HCT116 (cell line): ENCODE measurements at regions not wholly inside any gene's neighbourhood (a gene's known extent, or its start where the extent isn't known, plus 50 kb on each side); places are given as distances from the start of the nearest gene placed in this dataset.

Experiments used
- ATAC-seq: fragments of 200-7000 bp; cut with Tn5 transposase; 2 replicates; pipeline ENCODE4 v1.9.1; 2020; ENCODE audit warnings: mild to moderate bottlenecking, moderate library complexity
- BruUV-seq: library from RNA; stranded (reverse); fragments of 400-500 nt; replicated peaks from 2 replicates; lab custom pipeline; 2021; lab: Mats Ljungman, UMichigan
- CTCF ChIA-PET: fragments of 300-600 bp; sonication (Branson Sonifier 250); formaldehyde crosslinking; loops from one replicate; lab custom pipeline; 2021; ENCODE audit warnings: antibody characterized with exemption; lab: Charles Lee
- POLR2A ChIA-PET: fragments of 300-600, 350-600 bp; sonication (Branson Sonifier 250); formaldehyde crosslinking; loops from one replicate; lab custom pipeline; 2021; ENCODE audit warnings: antibody characterized with exemption; lab: Charles Lee
- RAD21 ChIA-PET, 2 experiments: fragments of 300-600 bp; sonication (Branson Sonifier 250); formaldehyde crosslinking; loops; one replicate each; lab custom pipeline; 2023; ENCODE audit warnings: low total read pairs in 2 of 2; ENCODE audit not compliant: uncharacterized antibody in 2 of 2, unreplicated experiment in 2 of 2, low non-redundant PET in 1 of 2; lab: Charles Lee
- DNase-seq: peaks from one replicate; pipeline ENCODE4 v3.0.0-alpha.2; 2010; ENCODE audit warnings: low read depth, low spot score
- H2AFZ ChIP-seq: fragments of 200-600 bp; shearing (Covaris generic), sonication (generic); 2 replicates; pipeline ENCODE4 v1.6.1; 2017; ENCODE audit warnings: low read depth, mixed run types, mixed read lengths, antibody characterized with exemption, low read length; ENCODE audit not compliant: poor library complexity, severe bottlenecking
- H3K27ac ChIP-seq: 2 replicates; pipeline ENCODE4 v1.5.1; 2012; ENCODE audit warnings: low read depth, low read length
- H3K27me3 ChIP-seq: fragments of 200-600 bp; sonication (generic); 2 replicates; pipeline ENCODE4 v1.6.1; 2016; ENCODE audit warnings: mixed run types, low read length, mixed read lengths; ENCODE audit not compliant: insufficient read depth
- H3K36me3 ChIP-seq, 2 experiments: fragments of 200-500 bp in 1 of 2; fragments of 200-600 bp in 1 of 2; sonication (Bioruptor generic) in 1 of 2; sonication (generic) in 1 of 2; 2 replicates each; pipeline versions ENCODE4 v1.5.1 to v1.6.1; 2014 to 2016; ENCODE audit warnings: low read length in 2 of 2, inconsistent platforms in 1 of 2, mixed read lengths in 1 of 2, mixed run types in 1 of 2; ENCODE audit not compliant: insufficient read depth in 2 of 2, control insufficient read depth in 1 of 2
- H3K4me1 ChIP-seq, 2 experiments: fragments of 200-600 bp in 1 of 2; sonication (generic) in 1 of 2; 2 replicates each; pipeline versions ENCODE4 v1.5.1 to v1.6.1; 2012 to 2017; ENCODE audit warnings: low read length in 2 of 2, inconsistent platforms in 1 of 2, mild to moderate bottlenecking in 1 of 2, mixed read lengths in 1 of 2, mixed run types in 1 of 2, moderate library complexity in 1 of 2; ENCODE audit not compliant: insufficient read depth in 2 of 2, control insufficient read depth in 1 of 2
- H3K4me2 ChIP-seq: fragments of 200-600 bp; sonication (generic); 2 replicates; pipeline ENCODE4 v1.6.1; 2017; ENCODE audit warnings: mixed run types, low read length, mixed read lengths
- H3K4me3 ChIP-seq, 2 experiments: fragments of 200-600 bp in 1 of 2; sonication (generic) in 1 of 2; replicated peaks in 1 of 2; 2 replicates each; pipeline ENCODE4 v1.5.1; 2011 to 2016; ENCODE audit warnings: low read length in 2 of 2, control low read depth in 1 of 2, low read depth in 1 of 2, mild to moderate bottlenecking in 1 of 2, mixed read lengths in 1 of 2, mixed run types in 1 of 2
- H3K79me2 ChIP-seq: fragments of 200-600 bp; sonication (generic); 2 replicates; pipeline ENCODE4 v1.6.1; 2017; ENCODE audit warnings: mild to moderate bottlenecking, mixed run types, low read length, moderate library complexity, mixed read lengths; ENCODE audit not compliant: insufficient read depth
- H3K9ac ChIP-seq: fragments of 200-600 bp; sonication (generic); 2 replicates; pipeline ENCODE4 v1.6.1; 2016; ENCODE audit warnings: low read length, mixed read lengths
- H3K9me2 ChIP-seq: fragments of 200-600 bp; sonication (generic), shearing (Covaris generic); 2 replicates; pipeline ENCODE4 v1.6.1; 2017; ENCODE audit warnings: mixed run types, mild to moderate bottlenecking, moderate library complexity; ENCODE audit not compliant: insufficient read depth
- H3K9me3 ChIP-seq, 2 experiments: fragments of 200-500 bp in 1 of 2; fragments of 200-600 bp in 1 of 2; sonication (Bioruptor generic) in 1 of 2; sonication (generic) in 1 of 2; 2 replicates each; pipeline ENCODE4 v1.6.1; 2014 to 2017; ENCODE audit warnings: low read length in 2 of 2, mixed read lengths in 2 of 2, inconsistent platforms in 1 of 2, low read depth in 1 of 2, mild to moderate bottlenecking in 1 of 2, mixed run types in 1 of 2, moderate library complexity in 1 of 2; ENCODE audit not compliant: control insufficient read depth in 1 of 2, insufficient read depth in 1 of 2
- H4K20me1 ChIP-seq: fragments of 200-600 bp; sonication (generic), shearing (Covaris generic); 2 replicates; pipeline ENCODE4 v1.6.1; 2017; ENCODE audit warnings: mixed run types, mild to moderate bottlenecking, moderate library complexity; ENCODE audit not compliant: insufficient read depth
- ELF1 ChIP-seq: IDR thresholded peaks from 2 replicates; pipeline ENCODE4 v1.6.1; 2012; ENCODE audit warnings: low read depth, borderline replicate concordance
- EZH2phosphoT487 ChIP-seq: fragments of 200-600 bp; IDR thresholded peaks from 2 replicates; pipeline ENCODE4 v1.6.1; 2018; ENCODE audit warnings: antibody characterized with exemption, borderline replicate concordance
- FOSL1 ChIP-seq: IDR thresholded peaks from 2 replicates; pipeline ENCODE4 v1.6.1; 2012; ENCODE audit warnings: low read depth
- RAD21 ChIP-seq: IDR thresholded peaks from 2 replicates; pipeline ENCODE4 v1.6.1; 2012; ENCODE audit warnings: low read depth, mild to moderate bottlenecking
- SP1 ChIP-seq: IDR thresholded peaks from 2 replicates; pipeline ENCODE4 v1.6.1; 2012; ENCODE audit warnings: low read depth
- intact Hi-C: fragments of 100-400 bp; cut with micrococcal nuclease; formaldehyde crosslinking; loops from 2 replicates; pipeline ENCODE4 v1.10.0; 2022
- TF ChIP-seq, protein P1 (sequence below): IDR thresholded peaks from 2 replicates; pipeline ENCODE4 v1.6.1; 2011; ENCODE audit warnings: mild to moderate bottlenecking, low read length, moderate library complexity; ENCODE audit not compliant: insufficient replicate concordance; ENCODE audit errors: extremely low read depth
- TF ChIP-seq, protein P2 (sequence below): IDR thresholded peaks from 2 replicates; pipeline ENCODE4 v1.6.1; 2012
- TF ChIP-seq, protein P3 (sequence below), 3 experiments: fragments of 200-600 bp in 1 of 3; sonication (generic) in 1 of 3; IDR thresholded peaks in 2 of 3; conservative IDR thresholded peaks in 1 of 3; 2 replicates each; pipeline ENCODE4 v1.5.1; 2012 to 2017; ENCODE audit warnings: low read depth in 2 of 3, low read length in 2 of 3, antibody characterized with exemption in 1 of 3, borderline replicate concordance in 1 of 3, control low read depth in 1 of 3, mild to moderate bottlenecking in 1 of 3, mixed read lengths in 1 of 3, mixed run types in 1 of 3, moderate library complexity in 1 of 3; ENCODE audit not compliant: insufficient read depth in 1 of 3
- TF ChIP-seq, protein P4 (sequence below): IDR thresholded peaks from 2 replicates; pipeline ENCODE4 v1.6.1; 2012; ENCODE audit warnings: low read depth

DNA sequence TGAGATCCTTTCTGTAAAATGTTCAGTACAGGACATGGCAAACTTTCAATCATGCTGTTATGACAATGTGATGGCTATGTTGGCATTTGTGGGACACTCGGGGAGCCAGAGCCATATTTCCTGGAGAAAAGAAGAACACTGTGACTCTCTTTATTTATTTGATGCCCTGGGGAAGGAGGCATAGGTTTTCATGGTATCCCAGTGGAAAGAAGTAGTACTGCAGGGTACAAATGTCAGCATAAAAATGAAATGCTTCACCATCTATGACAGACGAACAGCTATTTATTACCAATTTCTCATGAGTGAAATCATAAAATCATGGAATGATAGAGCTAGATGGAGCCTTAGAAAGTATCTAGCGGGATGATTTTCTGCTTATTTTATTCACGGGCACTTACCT lies 217.1 kb downstream of the COL4A1 start:
- Histone ChIP-seq H3K9me3 (no peaks in the 10 kb centered on the region), H3K4me1 (peaks cover 6 to 13% of the 10 kb centered on the region in 2 experiments; a peak in 3 of 4 replicates), H3K36me3 (no peaks in the 10 kb centered on the region), H4K20me1 (no peaks in the 10 kb centered on the region), H3K27me3 (no peaks in the 10 kb centered on the region), H3K4me2 (no peak overlapping the region), H3K9me2 (no peaks in the 10 kb centered on the region), H3K27ac (no peak overlapping the region), H3K9ac (no peak overlapping the region), H3K4me3 (no peak overlapping the region), H2AFZ (peak overlapping the region; percentile 60), H3K79me2 (no peaks in the 10 kb centered on the region)
- no TSS peak for BruUV-seq
- TF ChIP-seq EZH2phosphoT487 (no peak), RAD21 (0 out of 2 replicates have a peak, but pooled peaks have one; percentile 20), ELF1 (no peak), SP1 (no peak), FOSL1 (no peak)
- TF ChIP-seq, protein P1, sequence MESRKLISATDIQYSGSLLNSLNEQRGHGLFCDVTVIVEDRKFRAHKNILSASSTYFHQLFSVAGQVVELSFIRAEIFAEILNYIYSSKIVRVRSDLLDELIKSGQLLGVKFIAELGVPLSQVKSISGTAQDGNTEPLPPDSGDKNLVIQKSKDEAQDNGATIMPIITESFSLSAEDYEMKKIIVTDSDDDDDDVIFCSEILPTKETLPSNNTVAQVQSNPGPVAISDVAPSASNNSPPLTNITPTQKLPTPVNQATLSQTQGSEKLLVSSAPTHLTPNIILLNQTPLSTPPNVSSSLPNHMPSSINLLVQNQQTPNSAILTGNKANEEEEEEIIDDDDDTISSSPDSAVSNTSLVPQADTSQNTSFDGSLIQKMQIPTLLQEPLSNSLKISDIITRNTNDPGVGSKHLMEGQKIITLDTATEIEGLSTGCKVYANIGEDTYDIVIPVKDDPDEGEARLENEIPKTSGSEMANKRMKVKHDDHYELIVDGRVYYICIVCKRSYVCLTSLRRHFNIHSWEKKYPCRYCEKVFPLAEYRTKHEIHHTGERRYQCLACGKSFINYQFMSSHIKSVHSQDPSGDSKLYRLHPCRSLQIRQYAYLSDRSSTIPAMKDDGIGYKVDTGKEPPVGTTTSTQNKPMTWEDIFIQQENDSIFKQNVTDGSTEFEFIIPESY, result no peak
- TF ChIP-seq, protein P2, sequence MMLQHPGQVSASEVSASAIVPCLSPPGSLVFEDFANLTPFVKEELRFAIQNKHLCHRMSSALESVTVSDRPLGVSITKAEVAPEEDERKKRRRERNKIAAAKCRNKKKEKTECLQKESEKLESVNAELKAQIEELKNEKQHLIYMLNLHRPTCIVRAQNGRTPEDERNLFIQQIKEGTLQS, result no peak
- TF ChIP-seq, protein P3, sequence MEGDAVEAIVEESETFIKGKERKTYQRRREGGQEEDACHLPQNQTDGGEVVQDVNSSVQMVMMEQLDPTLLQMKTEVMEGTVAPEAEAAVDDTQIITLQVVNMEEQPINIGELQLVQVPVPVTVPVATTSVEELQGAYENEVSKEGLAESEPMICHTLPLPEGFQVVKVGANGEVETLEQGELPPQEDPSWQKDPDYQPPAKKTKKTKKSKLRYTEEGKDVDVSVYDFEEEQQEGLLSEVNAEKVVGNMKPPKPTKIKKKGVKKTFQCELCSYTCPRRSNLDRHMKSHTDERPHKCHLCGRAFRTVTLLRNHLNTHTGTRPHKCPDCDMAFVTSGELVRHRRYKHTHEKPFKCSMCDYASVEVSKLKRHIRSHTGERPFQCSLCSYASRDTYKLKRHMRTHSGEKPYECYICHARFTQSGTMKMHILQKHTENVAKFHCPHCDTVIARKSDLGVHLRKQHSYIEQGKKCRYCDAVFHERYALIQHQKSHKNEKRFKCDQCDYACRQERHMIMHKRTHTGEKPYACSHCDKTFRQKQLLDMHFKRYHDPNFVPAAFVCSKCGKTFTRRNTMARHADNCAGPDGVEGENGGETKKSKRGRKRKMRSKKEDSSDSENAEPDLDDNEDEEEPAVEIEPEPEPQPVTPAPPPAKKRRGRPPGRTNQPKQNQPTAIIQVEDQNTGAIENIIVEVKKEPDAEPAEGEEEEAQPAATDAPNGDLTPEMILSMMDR (IDR thresholded peaks at IDR 0.05 in 2 of 3, conservative IDR thresholded peaks at IDR 0.05 in 1 of 3; ENCODE audit: borderline replicate concordance in 1 of 3, insufficient read depth in 1 of 3, low read depth in 2 of 3, low read length in 2 of 3), result peak in 2 of 3 experiments; percentile 55 to 56; a peak in 4 of 6 replicates
- TF ChIP-seq, protein P4, sequence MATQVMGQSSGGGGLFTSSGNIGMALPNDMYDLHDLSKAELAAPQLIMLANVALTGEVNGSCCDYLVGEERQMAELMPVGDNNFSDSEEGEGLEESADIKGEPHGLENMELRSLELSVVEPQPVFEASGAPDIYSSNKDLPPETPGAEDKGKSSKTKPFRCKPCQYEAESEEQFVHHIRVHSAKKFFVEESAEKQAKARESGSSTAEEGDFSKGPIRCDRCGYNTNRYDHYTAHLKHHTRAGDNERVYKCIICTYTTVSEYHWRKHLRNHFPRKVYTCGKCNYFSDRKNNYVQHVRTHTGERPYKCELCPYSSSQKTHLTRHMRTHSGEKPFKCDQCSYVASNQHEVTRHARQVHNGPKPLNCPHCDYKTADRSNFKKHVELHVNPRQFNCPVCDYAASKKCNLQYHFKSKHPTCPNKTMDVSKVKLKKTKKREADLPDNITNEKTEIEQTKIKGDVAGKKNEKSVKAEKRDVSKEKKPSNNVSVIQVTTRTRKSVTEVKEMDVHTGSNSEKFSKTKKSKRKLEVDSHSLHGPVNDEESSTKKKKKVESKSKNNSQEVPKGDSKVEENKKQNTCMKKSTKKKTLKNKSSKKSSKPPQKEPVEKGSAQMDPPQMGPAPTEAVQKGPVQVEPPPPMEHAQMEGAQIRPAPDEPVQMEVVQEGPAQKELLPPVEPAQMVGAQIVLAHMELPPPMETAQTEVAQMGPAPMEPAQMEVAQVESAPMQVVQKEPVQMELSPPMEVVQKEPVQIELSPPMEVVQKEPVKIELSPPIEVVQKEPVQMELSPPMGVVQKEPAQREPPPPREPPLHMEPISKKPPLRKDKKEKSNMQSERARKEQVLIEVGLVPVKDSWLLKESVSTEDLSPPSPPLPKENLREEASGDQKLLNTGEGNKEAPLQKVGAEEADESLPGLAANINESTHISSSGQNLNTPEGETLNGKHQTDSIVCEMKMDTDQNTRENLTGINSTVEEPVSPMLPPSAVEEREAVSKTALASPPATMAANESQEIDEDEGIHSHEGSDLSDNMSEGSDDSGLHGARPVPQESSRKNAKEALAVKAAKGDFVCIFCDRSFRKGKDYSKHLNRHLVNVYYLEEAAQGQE, result no peak
- intact Hi-C loops, result no loop called here
- RAD21 ChIA-PET, result no interaction called here
- DNase-seq (no peak), ATAC-seq (peak; percentile 71)
- POLR2A ChIA-PET, result interaction anchor here (0.6 to 1.4 kb wide), 2 partner anchors 15 to 110 kb away, joined by 3 read pairs; no protein-coding TSS in a partner anchor
- CTCF ChIA-PET, result interaction anchor here (0.6 to 1.1 kb wide), 2 partner anchors 27 to 705 kb away, joined by 3 to 4 read pairs; no protein-coding TSS in a partner anchor
